ENCODE measurements at regions not wholly inside any gene's neighbourhood (a gene's known extent, or its start where the extent isn't known, plus 50 kb on each side); places are given as distances from the start of the nearest gene placed in this dataset.

GRCh38 chr12:43273467-43273866, 278.5 kb downstream of the ADAMTS20 start:
- no peak for ATAC-seq
- H3K36me3 Mint-ChIP-seq: no peaks in the 10 kb centered on the region
- H3K27me3 Mint-ChIP-seq (ENCODE audit: low read depth): no peaks in the 10 kb centered on the region
- H3K9me3 Mint-ChIP-seq: no peaks in the 10 kb centered on the region
- peaks cover 39% of the 10 kb centered on the region for H3K4me1 Mint-ChIP-seq
- POLR2A ChIA-PET: no interaction called here
- CTCF ChIA-PET: no interaction called here
- DNase-seq (ENCODE audit: low spot score): no peak
- H3K27ac Mint-ChIP-seq: no peak overlapping the region
- no peak for TF ChIP-seq E2F1 (CRISPR knock-in tag; IDR thresholded peaks at IDR 0.05)
- TF ChIP-seq, protein P1, sequence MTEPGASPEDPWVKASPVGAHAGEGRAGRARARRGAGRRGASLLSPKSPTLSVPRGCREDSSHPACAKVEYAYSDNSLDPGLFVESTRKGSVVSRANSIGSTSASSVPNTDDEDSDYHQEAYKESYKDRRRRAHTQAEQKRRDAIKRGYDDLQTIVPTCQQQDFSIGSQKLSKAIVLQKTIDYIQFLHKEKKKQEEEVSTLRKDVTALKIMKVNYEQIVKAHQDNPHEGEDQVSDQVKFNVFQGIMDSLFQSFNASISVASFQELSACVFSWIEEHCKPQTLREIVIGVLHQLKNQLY (CRISPR knock-in tag; IDR thresholded peaks at IDR 0.05): no peak
- TF ChIP-seq ZNF423 (CRISPR knock-in tag; IDR thresholded peaks at IDR 0.05): no peak
- no peak for TF ChIP-seq ARID4B (CRISPR knock-in tag; IDR thresholded peaks at IDR 0.05; ENCODE audit: borderline replicate concordance)
- no peak for TF ChIP-seq GRHL2 (CRISPR knock-in tag; IDR thresholded peaks at IDR 0.05; ENCODE audit: insufficient replicate concordance, severe bottlenecking)
- TF ChIP-seq, protein P2, sequence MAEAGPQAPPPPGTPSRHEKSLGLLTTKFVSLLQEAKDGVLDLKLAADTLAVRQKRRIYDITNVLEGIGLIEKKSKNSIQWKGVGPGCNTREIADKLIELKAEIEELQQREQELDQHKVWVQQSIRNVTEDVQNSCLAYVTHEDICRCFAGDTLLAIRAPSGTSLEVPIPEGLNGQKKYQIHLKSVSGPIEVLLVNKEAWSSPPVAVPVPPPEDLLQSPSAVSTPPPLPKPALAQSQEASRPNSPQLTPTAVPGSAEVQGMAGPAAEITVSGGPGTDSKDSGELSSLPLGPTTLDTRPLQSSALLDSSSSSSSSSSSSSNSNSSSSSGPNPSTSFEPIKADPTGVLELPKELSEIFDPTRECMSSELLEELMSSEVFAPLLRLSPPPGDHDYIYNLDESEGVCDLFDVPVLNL (CRISPR knock-in tag; IDR thresholded peaks at IDR 0.05; ENCODE audit: borderline replicate concordance, low read depth): no peak
- no peak for TF ChIP-seq TEAD4 (CRISPR knock-in tag; IDR thresholded peaks at IDR 0.05)
- no peak for TF ChIP-seq HMGA2 (CRISPR knock-in tag; IDR thresholded peaks at IDR 0.05)
- no peak for TF ChIP-seq GABPB1 (CRISPR knock-in tag; IDR thresholded peaks at IDR 0.05)
- TF ChIP-seq, protein P3, sequence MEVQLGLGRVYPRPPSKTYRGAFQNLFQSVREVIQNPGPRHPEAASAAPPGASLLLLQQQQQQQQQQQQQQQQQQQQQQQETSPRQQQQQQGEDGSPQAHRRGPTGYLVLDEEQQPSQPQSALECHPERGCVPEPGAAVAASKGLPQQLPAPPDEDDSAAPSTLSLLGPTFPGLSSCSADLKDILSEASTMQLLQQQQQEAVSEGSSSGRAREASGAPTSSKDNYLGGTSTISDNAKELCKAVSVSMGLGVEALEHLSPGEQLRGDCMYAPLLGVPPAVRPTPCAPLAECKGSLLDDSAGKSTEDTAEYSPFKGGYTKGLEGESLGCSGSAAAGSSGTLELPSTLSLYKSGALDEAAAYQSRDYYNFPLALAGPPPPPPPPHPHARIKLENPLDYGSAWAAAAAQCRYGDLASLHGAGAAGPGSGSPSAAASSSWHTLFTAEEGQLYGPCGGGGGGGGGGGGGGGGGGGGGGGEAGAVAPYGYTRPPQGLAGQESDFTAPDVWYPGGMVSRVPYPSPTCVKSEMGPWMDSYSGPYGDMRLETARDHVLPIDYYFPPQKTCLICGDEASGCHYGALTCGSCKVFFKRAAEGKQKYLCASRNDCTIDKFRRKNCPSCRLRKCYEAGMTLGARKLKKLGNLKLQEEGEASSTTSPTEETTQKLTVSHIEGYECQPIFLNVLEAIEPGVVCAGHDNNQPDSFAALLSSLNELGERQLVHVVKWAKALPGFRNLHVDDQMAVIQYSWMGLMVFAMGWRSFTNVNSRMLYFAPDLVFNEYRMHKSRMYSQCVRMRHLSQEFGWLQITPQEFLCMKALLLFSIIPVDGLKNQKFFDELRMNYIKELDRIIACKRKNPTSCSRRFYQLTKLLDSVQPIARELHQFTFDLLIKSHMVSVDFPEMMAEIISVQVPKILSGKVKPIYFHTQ (CRISPR knock-in tag; IDR thresholded peaks at IDR 0.05): no peak
- TF ChIP-seq ZBTB21 (CRISPR knock-in tag; IDR thresholded peaks at IDR 0.05; ENCODE audit: borderline replicate concordance): no peak
- TF ChIP-seq, protein P4, sequence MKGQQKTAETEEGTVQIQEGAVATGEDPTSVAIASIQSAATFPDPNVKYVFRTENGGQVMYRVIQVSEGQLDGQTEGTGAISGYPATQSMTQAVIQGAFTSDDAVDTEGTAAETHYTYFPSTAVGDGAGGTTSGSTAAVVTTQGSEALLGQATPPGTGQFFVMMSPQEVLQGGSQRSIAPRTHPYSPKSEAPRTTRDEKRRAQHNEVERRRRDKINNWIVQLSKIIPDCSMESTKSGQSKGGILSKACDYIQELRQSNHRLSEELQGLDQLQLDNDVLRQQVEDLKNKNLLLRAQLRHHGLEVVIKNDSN (CRISPR knock-in tag; IDR thresholded peaks at IDR 0.05): no peak
- no peak overlapping the region for H3K4me3 Mint-ChIP-seq

- no peak for ATAC-seq
- H3K9me3 Mint-ChIP-seq: peaks cover under 1% of the 10 kb centered on the region
- CTCF ChIA-PET: interaction anchor here (0.8 to 1.5 kb wide), 2 partner anchors 67 to 789 kb away, joined by 3 to 5 read pairs; no protein-coding TSS in a partner anchor
- POLR2A ChIA-PET: no interaction called here
- no peak overlapping the region for H3K4me3 Mint-ChIP-seq
- peaks cover 46% of the 10 kb centered on the region for H3K4me1 Mint-ChIP-seq
- peak overlapping the region; percentile 99 for H3K27ac Mint-ChIP-seq
- DNase-seq (ENCODE audit: low spot score): no peak
- H3K27me3 Mint-ChIP-seq (ENCODE audit: low read depth): no peaks in the 10 kb centered on the region
- no peak for TF ChIP-seq SMAD4 (CRISPR knock-in tag; IDR thresholded peaks at IDR 0.05)
- TF ChIP-seq, protein P5, sequence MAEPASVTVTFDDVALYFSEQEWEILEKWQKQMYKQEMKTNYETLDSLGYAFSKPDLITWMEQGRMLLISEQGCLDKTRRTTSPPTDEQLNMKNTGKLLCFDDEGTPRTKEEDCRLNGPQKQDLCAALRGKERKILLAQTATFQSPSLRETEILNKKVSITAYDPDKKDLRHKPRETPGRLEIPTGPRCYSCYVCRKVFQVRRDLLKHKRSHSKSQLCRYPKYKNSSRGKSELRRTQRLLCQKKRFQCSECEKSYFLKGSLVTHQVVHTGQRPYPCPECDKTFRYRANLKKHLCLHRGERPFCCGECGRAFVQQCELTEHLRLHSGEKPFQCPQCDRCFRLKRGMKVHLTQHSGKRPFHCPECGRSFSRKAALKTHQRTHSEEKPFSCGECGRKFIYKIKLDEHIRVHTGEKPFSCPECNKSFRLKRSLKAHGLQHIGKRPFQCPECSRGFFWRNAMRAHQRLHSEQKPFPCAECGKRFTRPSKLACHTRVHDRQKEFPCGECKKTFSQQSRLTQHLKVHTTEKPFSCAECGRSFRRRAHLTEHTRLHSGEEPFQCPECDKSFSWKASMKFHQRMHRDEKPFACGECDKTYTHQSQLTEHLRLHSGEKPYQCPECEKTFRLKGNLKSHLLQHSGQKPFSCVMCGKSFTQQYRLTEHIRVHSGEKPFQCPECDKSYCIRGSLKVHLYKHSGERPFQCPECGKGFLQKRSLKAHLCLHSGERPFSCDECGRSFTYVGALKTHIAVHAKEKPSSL (CRISPR knock-in tag; conservative IDR thresholded peaks at IDR 0.05): no peak
- TF ChIP-seq TCF7 (CRISPR knock-in tag; IDR thresholded peaks at IDR 0.05; ENCODE audit: low read depth): no peak
- TF ChIP-seq ZNF219 (CRISPR knock-in tag; IDR thresholded peaks at IDR 0.05; ENCODE audit: borderline replicate concordance): no peak
- TF ChIP-seq, protein P6, sequence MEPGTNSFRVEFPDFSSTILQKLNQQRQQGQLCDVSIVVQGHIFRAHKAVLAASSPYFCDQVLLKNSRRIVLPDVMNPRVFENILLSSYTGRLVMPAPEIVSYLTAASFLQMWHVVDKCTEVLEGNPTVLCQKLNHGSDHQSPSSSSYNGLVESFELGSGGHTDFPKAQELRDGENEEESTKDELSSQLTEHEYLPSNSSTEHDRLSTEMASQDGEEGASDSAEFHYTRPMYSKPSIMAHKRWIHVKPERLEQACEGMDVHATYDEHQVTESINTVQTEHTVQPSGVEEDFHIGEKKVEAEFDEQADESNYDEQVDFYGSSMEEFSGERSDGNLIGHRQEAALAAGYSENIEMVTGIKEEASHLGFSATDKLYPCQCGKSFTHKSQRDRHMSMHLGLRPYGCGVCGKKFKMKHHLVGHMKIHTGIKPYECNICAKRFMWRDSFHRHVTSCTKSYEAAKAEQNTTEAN (CRISPR knock-in tag; IDR thresholded peaks at IDR 0.05): no peak
- no peak for TF ChIP-seq NFATC4 (CRISPR knock-in tag; IDR thresholded peaks at IDR 0.05)
- H3K36me3 Mint-ChIP-seq: peaks cover under 1% of the 10 kb centered on the region; the same call in 1 of the 2 replicates
Observed at GRCh38 chr12:43271659-43272058, 280.3 kb downstream of the ADAMTS20 start.

All from WTC11 (cell line).